GM12878 (cell line): ENCODE measurements at regions not wholly inside any gene's neighbourhood (a gene's known extent, or its start where the extent isn't known, plus 50 kb on each side); places are given as distances from the start of the nearest gene placed in this dataset.

Experiments
- ATAC-seq: fragments of 200-7000 bp; cut with Tn5 transposase; 3 replicates; pipeline ENCODE4 v1.9.1; 2020; ENCODE audit warnings: mild to moderate bottlenecking, moderate library complexity
- BruUV-seq: library from RNA; stranded (reverse); fragments of 400-500 nt; replicated peaks from 2 replicates; lab custom pipeline; 2021; lab: Mats Ljungman, UMichigan
- CTCF ChIA-PET: fragments of 300-600 bp; sonication (Branson Sonifier 250); formaldehyde crosslinking; extraction: SDS; loops from one replicate; lab custom pipeline; 2021; ENCODE audit warnings: inconsistent platforms; lab: Yijun Ruan, JAX
- POLR2A ChIA-PET: fragments of 350-600 bp; formaldehyde crosslinking; extraction: SDS; loops from one replicate; lab custom pipeline; 2021; ENCODE audit warnings: inconsistent platforms; lab: Charles Lee
- RAD21 ChIA-PET: fragments of 300-600 bp; sonication (Branson Sonifier 250); formaldehyde crosslinking; loops from one replicate; lab custom pipeline; 2023; ENCODE audit warnings: antibody characterized with exemption; ENCODE audit not compliant: unreplicated experiment; lab: Charles Lee
- SMC1A ChIA-PET: fragments of 300-600 bp; sonication (Branson Sonifier 250); formaldehyde crosslinking; loops from one replicate; lab custom pipeline; 2023; ENCODE audit not compliant: unreplicated experiment, uncharacterized antibody; lab: Charles Lee
- DNase-seq: peaks from one replicate; pipeline ENCODE4 v3.0.0-alpha.2; 2011; ENCODE audit warnings: low read depth, low spot score
- FAIRE-seq: peaks from 3 replicates; lab custom pipeline; 2011; peaks lifted over from hg19 to GRCh38; lab: Jason Lieb, UNC
- H2AFZ ChIP-seq: 2 replicates; pipeline ENCODE4 v1.6.0; 2011; ENCODE audit warnings: low read depth, low read length, control low read depth; ENCODE audit not compliant: control insufficient read depth
- H3K27ac ChIP-seq: 2 replicates; pipeline ENCODE4 v1.5.1; 2011; ENCODE audit warnings: control low read depth; ENCODE audit not compliant: control insufficient read depth, insufficient read depth
- H3K27me3 ChIP-seq, 2 experiments: replicated peaks in 1 of 2; 2 replicates each; pipeline versions ENCODE4 v1.6.0 to v1.6.1; 2011; ENCODE audit warnings: low read length in 1 of 2; ENCODE audit not compliant: control insufficient read depth in 2 of 2, insufficient read depth in 2 of 2
- H3K36me3 ChIP-seq, 2 experiments: 2 replicates each; pipeline ENCODE4 v1.5.1; 2011; ENCODE audit warnings: low read length in 1 of 2; ENCODE audit not compliant: control insufficient read depth in 2 of 2, insufficient read depth in 2 of 2
- H3K4me1 ChIP-seq: 2 replicates; pipeline ENCODE4 v1.6.1; 2011; ENCODE audit warnings: mild to moderate bottlenecking, low read length, moderate library complexity, mixed read lengths; ENCODE audit not compliant: control insufficient read depth, insufficient read depth
- H3K4me2 ChIP-seq: 2 replicates; pipeline ENCODE4 v1.6.0; 2011; ENCODE audit warnings: control low read depth; ENCODE audit not compliant: control insufficient read depth, insufficient read depth
- H3K4me3 ChIP-seq: fragments of 200-600 bp; sonication (generic); 2 replicates; pipeline ENCODE4 v1.5.1; 2016
- H3K79me2 ChIP-seq: 2 replicates; pipeline ENCODE4 v1.6.0; 2011; ENCODE audit warnings: low read length; ENCODE audit not compliant: control insufficient read depth, insufficient read depth
- H3K9ac ChIP-seq: 2 replicates; pipeline ENCODE4 v1.8.0; 2011; ENCODE audit warnings: low read length, control low read depth, mixed read lengths; ENCODE audit not compliant: control insufficient read depth, insufficient read depth
- H3K9me3 ChIP-seq: replicated peaks from 3 replicates; pipeline ENCODE4 v1.5.1; 2011; ENCODE audit warnings: mild to moderate bottlenecking, low read length; ENCODE audit not compliant: control insufficient read depth, insufficient read depth
- H4K20me1 ChIP-seq: 2 replicates; pipeline ENCODE4 v1.6.0; 2011; ENCODE audit not compliant: control insufficient read depth, insufficient read depth
- BCL3 ChIP-seq: IDR thresholded peaks from 2 replicates; pipeline ENCODE4 v1.6.1; 2011; ENCODE audit warnings: borderline replicate concordance, low read depth, mild to moderate bottlenecking, moderate library complexity, low read length; ENCODE audit not compliant: insufficient read depth, poor library complexity, severe bottlenecking
- CHD1 ChIP-seq: IDR thresholded peaks from 2 replicates; pipeline ENCODE4 v1.6.1; 2012; ENCODE audit warnings: low read depth, low read length, improper control_type of control experiment
- EZH2 ChIP-seq: IDR thresholded peaks from 2 replicates; pipeline ENCODE4 v1.6.1; 2012; ENCODE audit warnings: low read depth, mild to moderate bottlenecking, control low read depth, inconsistent platforms, low read length, borderline replicate concordance; ENCODE audit not compliant: control insufficient read depth
- FOXM1 ChIP-seq: IDR thresholded peaks from 2 replicates; pipeline ENCODE4 v1.6.1; 2012; ENCODE audit warnings: low read depth, mild to moderate bottlenecking, inconsistent platforms, low read length, moderate library complexity
- NKRF ChIP-seq: fragments of 450-650 bp; conservative IDR thresholded peaks from 2 replicates; pipeline ENCODE4 v1.6.1; 2017; ENCODE audit warnings: mild to moderate bottlenecking, moderate library complexity
- NR2C1 ChIP-seq: fragments of 450-650 bp; IDR thresholded peaks from 2 replicates; pipeline ENCODE4 v1.6.1; 2017; ENCODE audit warnings: antibody characterized with exemption, mild to moderate bottlenecking, moderate library complexity
- PAX5 ChIP-seq: IDR thresholded peaks from 2 replicates; pipeline ENCODE4 v1.6.1; 2011; ENCODE audit warnings: low read depth, low read length, borderline replicate concordance
- RCOR1 ChIP-seq: conservative IDR thresholded peaks from 2 replicates; pipeline ENCODE4 v1.6.1; 2012; ENCODE audit warnings: low read depth, low read length, improper control_type of control experiment
- RUNX3 ChIP-seq: IDR thresholded peaks from 2 replicates; pipeline ENCODE4 v1.6.1; 2012; ENCODE audit warnings: low read length, inconsistent platforms
- SKIL ChIP-seq: fragments of 450-650 bp; IDR thresholded peaks from 2 replicates; pipeline ENCODE4 v1.6.1; 2017; ENCODE audit warnings: mild to moderate bottlenecking, low read depth, inconsistent platforms; ENCODE audit not compliant: poor library complexity, severe bottlenecking
- STAT1 ChIP-seq: fragments of 450-650 bp; conservative IDR thresholded peaks from 2 replicates; pipeline ENCODE4 v1.6.1; 2014; ENCODE audit warnings: antibody characterized with exemption, mild to moderate bottlenecking
- SUPT20H ChIP-seq: IDR thresholded peaks from 2 replicates; pipeline ENCODE4 v1.6.1; 2011; ENCODE audit warnings: low read depth, mild to moderate bottlenecking, low read length, moderate library complexity, borderline replicate concordance; ENCODE audit not compliant: control insufficient read depth
- USF2 ChIP-seq: IDR thresholded peaks from 2 replicates; pipeline ENCODE4 v1.6.1; 2011; ENCODE audit warnings: low read depth, low read length, improper control_type of control experiment, borderline replicate concordance
- ZNF274 ChIP-seq: IDR thresholded peaks from one replicate; pipeline ENCODE4 v1.8.0; 2011; ENCODE audit not compliant: insufficient read length, insufficient read depth
- WGBS: methylation state at CpG from one replicate; pipeline ENCODE4 v1.1.6; 2016; ENCODE audit warnings: low lambda C conversion rate; ENCODE audit not compliant: insufficient replicate concordance, insufficient coverage; ENCODE audit errors: missing lambda C conversion rate; 5-methylcytosine and 5-hydroxymethylcytosine counted together
- in situ Hi-C: fragments of 300-500 bp; cut with MboI; formaldehyde crosslinking; loops from 9 replicates; pipeline ENCODE4 v1.14.3; 2018; ENCODE audit warnings: mixed read lengths
- intact Hi-C: fragments of 100-400 bp; cut with micrococcal nuclease; formaldehyde crosslinking; loops from one replicate; pipeline ENCODE4 v1.14.2; 2022; ENCODE audit not compliant: unreplicated experiment

- peaks cover 3% of the 10 kb centered on the region; the same call in 2 of the 3 replicates for H3K9me3 ChIP-seq
- in situ Hi-C loops (no loop called here), intact Hi-C loops (no loop called here)
- DNase-seq (no peak), FAIRE-seq (no peak), ATAC-seq (no peak)
- H3K4me3 ChIP-seq, result no peak overlapping the region
- no peak overlapping the region for H3K9ac ChIP-seq
- H3K4me2 ChIP-seq, result no peak overlapping the region
- TF ChIP-seq NR2C1 (no peak), ZNF274 (no peak), STAT1 (no peak), CHD1 (no peak), NKRF (no peak), RCOR1 (no peak), PAX5 (no peak), FOXM1 (no peak), BCL3 (no peak), RUNX3 (no peak), SKIL (no peak), SUPT20H (no peak), USF2 (no peak), EZH2 (no peak)
- RAD21 ChIA-PET, result no interaction called here
- no peak overlapping the region for H3K27ac ChIP-seq
- SMC1A ChIA-PET, result interaction anchor here (0.9 kb wide), 2 partner anchors 8 to 358 kb away, joined by 4 to 6 read pairs; no protein-coding TSS in a partner anchor
- no peaks in the 10 kb centered on the region for H4K20me1 ChIP-seq
- WGBS, result 94% methylated on average over 2 of the region's 2 CpGs
- POLR2A ChIA-PET, result no interaction called here
- H3K36me3 ChIP-seq, result peaks cover 0 to 7% of the 10 kb centered on the region in 2 experiments; a peak in 1 of 4 replicates
- no peaks in the 10 kb centered on the region for H3K4me1 ChIP-seq
- no peak overlapping the region for H2AFZ ChIP-seq
- no peaks in the 10 kb centered on the region for H3K79me2 ChIP-seq
- BruUV-seq, result no TSS peak
- no peaks in the 10 kb centered on the region for H3K27me3 ChIP-seq
- CTCF ChIA-PET, result interaction anchor here (0.6 to 1.2 kb wide), 2 partner anchors 41 to 495 kb away, joined by 3 read pairs; no protein-coding TSS in a partner anchor
Measured at GRCh38 chr7:112908086-112908485, 117.9 kb upstream of the TMEM168 start.
